HCT116 (cell line): ENCODE measurements at regions not wholly inside any gene's neighbourhood (a gene's known extent, or its start where the extent isn't known, plus 50 kb on each side); places are given as distances from the start of the nearest gene placed in this dataset.

Source experiments
- CEBPB ChIP-seq: IDR thresholded peaks from 2 replicates; pipeline ENCODE4 v1.6.1; 2012; ENCODE audit warnings: low read depth
- EZH2 ChIP-seq: fragments of 200-600 bp; sonication (generic); IDR thresholded peaks from 2 replicates; pipeline ENCODE4 v1.6.1; 2017; ENCODE audit warnings: antibody characterized with exemption, mixed run types
- FOSL1 ChIP-seq: IDR thresholded peaks from 2 replicates; pipeline ENCODE4 v1.6.1; 2012; ENCODE audit warnings: low read depth
- POLR2AphosphoS5 ChIP-seq: IDR thresholded peaks from 2 replicates; pipeline ENCODE4 v1.6.1; 2011; ENCODE audit warnings: mild to moderate bottlenecking, low read depth, low read length, moderate library complexity
- TCF7L2 ChIP-seq: IDR thresholded peaks from 2 replicates; pipeline ENCODE4 v1.7.0; 2011; ENCODE audit warnings: borderline replicate concordance, inconsistent platforms; ENCODE audit not compliant: insufficient read depth, insufficient read length; ENCODE audit errors: extremely low read depth
- TF ChIP-seq, protein P1 (sequence below), 3 experiments: fragments of 200-600 bp in 1 of 3; sonication (generic) in 1 of 3; IDR thresholded peaks in 2 of 3; conservative IDR thresholded peaks in 1 of 3; 2 replicates each; pipeline ENCODE4 v1.5.1; 2012 to 2017; ENCODE audit warnings: low read depth in 2 of 3, low read length in 2 of 3, antibody characterized with exemption in 1 of 3, borderline replicate concordance in 1 of 3, control low read depth in 1 of 3, mild to moderate bottlenecking in 1 of 3, mixed read lengths in 1 of 3, mixed run types in 1 of 3, moderate library complexity in 1 of 3; ENCODE audit not compliant: insufficient read depth in 1 of 3

DNA sequence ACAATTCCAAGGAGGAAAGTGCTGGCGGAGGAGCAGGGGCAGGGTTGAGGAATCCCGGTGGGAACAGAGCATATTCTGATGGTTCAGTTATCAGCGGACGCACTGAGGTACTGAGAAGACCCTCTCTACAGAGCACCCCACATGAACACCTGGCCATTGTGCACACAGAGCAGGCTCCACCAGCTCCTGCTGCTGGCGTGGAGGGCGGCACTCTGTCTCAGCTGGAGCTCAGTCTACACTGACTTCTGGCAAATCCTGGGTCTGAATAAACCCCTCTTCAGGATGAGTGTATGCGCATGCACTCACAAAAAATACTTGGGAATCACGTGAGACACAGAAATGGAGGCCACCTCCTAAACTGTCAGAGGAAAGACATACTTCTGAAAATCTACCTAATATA, 114.4 kb upstream of the IRS2 start:
- TF ChIP-seq, protein P1, sequence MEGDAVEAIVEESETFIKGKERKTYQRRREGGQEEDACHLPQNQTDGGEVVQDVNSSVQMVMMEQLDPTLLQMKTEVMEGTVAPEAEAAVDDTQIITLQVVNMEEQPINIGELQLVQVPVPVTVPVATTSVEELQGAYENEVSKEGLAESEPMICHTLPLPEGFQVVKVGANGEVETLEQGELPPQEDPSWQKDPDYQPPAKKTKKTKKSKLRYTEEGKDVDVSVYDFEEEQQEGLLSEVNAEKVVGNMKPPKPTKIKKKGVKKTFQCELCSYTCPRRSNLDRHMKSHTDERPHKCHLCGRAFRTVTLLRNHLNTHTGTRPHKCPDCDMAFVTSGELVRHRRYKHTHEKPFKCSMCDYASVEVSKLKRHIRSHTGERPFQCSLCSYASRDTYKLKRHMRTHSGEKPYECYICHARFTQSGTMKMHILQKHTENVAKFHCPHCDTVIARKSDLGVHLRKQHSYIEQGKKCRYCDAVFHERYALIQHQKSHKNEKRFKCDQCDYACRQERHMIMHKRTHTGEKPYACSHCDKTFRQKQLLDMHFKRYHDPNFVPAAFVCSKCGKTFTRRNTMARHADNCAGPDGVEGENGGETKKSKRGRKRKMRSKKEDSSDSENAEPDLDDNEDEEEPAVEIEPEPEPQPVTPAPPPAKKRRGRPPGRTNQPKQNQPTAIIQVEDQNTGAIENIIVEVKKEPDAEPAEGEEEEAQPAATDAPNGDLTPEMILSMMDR (IDR thresholded peaks at IDR 0.05 in 2 of 3, conservative IDR thresholded peaks at IDR 0.05 in 1 of 3; ENCODE audit: borderline replicate concordance in 1 of 3, insufficient read depth in 1 of 3, low read depth in 2 of 3, low read length in 2 of 3): no peak
- TF ChIP-seq FOSL1 (no peak), POLR2AphosphoS5 (no peak), CEBPB (no peak), EZH2 (no peak), TCF7L2 (no peak)
